Liver (tissue), 8 donors: ENCODE measurements at regions not wholly inside any gene's neighbourhood (a gene's known extent, or its start where the extent isn't known, plus 50 kb on each side); places are given as distances from the start of the nearest gene placed in this dataset.

Experiments
- DNase-seq: peaks from one replicate; pipeline ENCODE4 v3.0.0-alpha.2; 2017; ENCODE audit warnings: low spot score
- H3K27ac ChIP-seq, 2 donors: one replicate each; pipeline ENCODE4 v1.7.0; 2013; ENCODE audit warnings: inconsistent platforms in 2 of 2, low read length in 2 of 2, control low read depth in 1 of 2, low read depth in 1 of 2, mild to moderate bottlenecking in 1 of 2
- H3K27me3 ChIP-seq, 4 donors: one replicate each; pipeline versions ENCODE4 v1.6.1 to v1.7.0; 2013; ENCODE audit warnings: low read length in 3 of 4, inconsistent platforms in 1 of 4, mild to moderate bottlenecking in 1 of 4, moderate library complexity in 1 of 4; ENCODE audit not compliant: control insufficient read depth in 4 of 4, insufficient read depth in 4 of 4
- H3K36me3 ChIP-seq, 4 donors: one replicate each; pipeline versions ENCODE4 v1.6.1 to v1.7.0; 2013; ENCODE audit warnings: low read length in 3 of 4, mild to moderate bottlenecking in 3 of 4, low read depth in 1 of 4, moderate library complexity in 1 of 4; ENCODE audit not compliant: control insufficient read depth in 4 of 4, insufficient read depth in 3 of 4
- H3K4me1 ChIP-seq, 4 donors: one replicate each; pipeline versions ENCODE4 v1.6.1 to v1.7.0; 2013; ENCODE audit warnings: low read length in 3 of 4, mild to moderate bottlenecking in 3 of 4, moderate library complexity in 1 of 4; ENCODE audit not compliant: control insufficient read depth in 4 of 4, insufficient read depth in 4 of 4
- H3K4me3 ChIP-seq, 3 donors: one replicate each; pipeline versions ENCODE4 v1.6.1 to v1.7.0; 2013; ENCODE audit warnings: low read length in 3 of 3, control low read depth in 1 of 3, low read depth in 1 of 3, mild to moderate bottlenecking in 1 of 3
- H3K9ac ChIP-seq, 2 donors: one replicate each; pipeline ENCODE4 v1.7.0; 2013; ENCODE audit warnings: low read length in 2 of 2, mild to moderate bottlenecking in 2 of 2, moderate library complexity in 2 of 2, control low read depth in 1 of 2, low read depth in 1 of 2
- H3K9me3 ChIP-seq, 4 donors: one replicate each; pipeline versions ENCODE4 v1.6.1 to v1.7.0; 2013; ENCODE audit warnings: low read length in 3 of 4; ENCODE audit not compliant: control insufficient read depth in 4 of 4
- ATF3 ChIP-seq: IDR thresholded peaks from 2 replicates; pipeline ENCODE4 v1.6.1; 2016; ENCODE audit warnings: antibody characterized with exemption
- CTCF ChIP-seq: fragments of 150-350 bp; IDR thresholded peaks from 2 replicates; pipeline ENCODE4 v1.5.1; 2017; ENCODE audit warnings: improper control_type of control experiment, low read depth, low read length; ENCODE audit not compliant: missing input control
- EGR1 ChIP-seq, 2 donors: IDR thresholded peaks; 2 replicates each; pipeline ENCODE4 v1.6.1; 2016 to 2018; ENCODE audit warnings: antibody characterized with exemption in 2 of 2, low read depth in 2 of 2
- FOXA1 ChIP-seq: IDR thresholded peaks from 2 replicates; pipeline ENCODE4 v1.6.1; 2016; ENCODE audit warnings: antibody characterized with exemption
- FOXA2 ChIP-seq: IDR thresholded peaks from 2 replicates; pipeline ENCODE4 v1.6.1; 2016; ENCODE audit warnings: antibody characterized with exemption
- GABPA ChIP-seq, 2 donors: IDR thresholded peaks in 1 of 2; conservative IDR thresholded peaks in 1 of 2; 2 replicates each; pipeline ENCODE4 v1.6.1; 2016; ENCODE audit warnings: antibody characterized with exemption in 2 of 2, mild to moderate bottlenecking in 1 of 2, moderate library complexity in 1 of 2
- HNF4A ChIP-seq, 2 donors: conservative IDR thresholded peaks; 2 replicates each; pipeline ENCODE4 v1.6.1; 2016; ENCODE audit warnings: antibody characterized with exemption in 2 of 2, mild to moderate bottlenecking in 2 of 2
- HNF4G ChIP-seq: IDR thresholded peaks from 2 replicates; pipeline ENCODE4 v1.6.1; 2016; ENCODE audit warnings: antibody characterized with exemption
- JUND ChIP-seq, 2 donors: IDR thresholded peaks; 2 replicates each; pipeline ENCODE4 v1.6.1; 2016; ENCODE audit warnings: antibody characterized with exemption in 2 of 2
- MAX ChIP-seq: IDR thresholded peaks from 2 replicates; pipeline ENCODE4 v1.6.1; 2016; ENCODE audit warnings: antibody characterized with exemption
- RAD21 ChIP-seq, 2 donors: IDR thresholded peaks; 2 replicates each; pipeline ENCODE4 v1.6.1; 2016; ENCODE audit warnings: antibody characterized with exemption in 2 of 2, mild to moderate bottlenecking in 2 of 2
- REST ChIP-seq: IDR thresholded peaks from 2 replicates; pipeline ENCODE4 v1.6.1; 2016; ENCODE audit warnings: antibody characterized with exemption, mild to moderate bottlenecking
- RXRA ChIP-seq, 2 donors: IDR thresholded peaks; 2 replicates each; pipeline ENCODE4 v1.6.1; 2017 to 2018; ENCODE audit warnings: antibody characterized with exemption in 2 of 2, mild to moderate bottlenecking in 1 of 2
- WGBS: extraction: QIAGEN DNeasy Blood & Tissue Kit; methylation state at CpG from one replicate; pipeline ENCODE4 v1.1.7; 2013; 5-methylcytosine and 5-hydroxymethylcytosine counted together
- donor health status: healthy.
- donor health status: healthy.
- donor health status: healthy.
- donor health status: healthy.
- donor health status: healthy.

DNA sequence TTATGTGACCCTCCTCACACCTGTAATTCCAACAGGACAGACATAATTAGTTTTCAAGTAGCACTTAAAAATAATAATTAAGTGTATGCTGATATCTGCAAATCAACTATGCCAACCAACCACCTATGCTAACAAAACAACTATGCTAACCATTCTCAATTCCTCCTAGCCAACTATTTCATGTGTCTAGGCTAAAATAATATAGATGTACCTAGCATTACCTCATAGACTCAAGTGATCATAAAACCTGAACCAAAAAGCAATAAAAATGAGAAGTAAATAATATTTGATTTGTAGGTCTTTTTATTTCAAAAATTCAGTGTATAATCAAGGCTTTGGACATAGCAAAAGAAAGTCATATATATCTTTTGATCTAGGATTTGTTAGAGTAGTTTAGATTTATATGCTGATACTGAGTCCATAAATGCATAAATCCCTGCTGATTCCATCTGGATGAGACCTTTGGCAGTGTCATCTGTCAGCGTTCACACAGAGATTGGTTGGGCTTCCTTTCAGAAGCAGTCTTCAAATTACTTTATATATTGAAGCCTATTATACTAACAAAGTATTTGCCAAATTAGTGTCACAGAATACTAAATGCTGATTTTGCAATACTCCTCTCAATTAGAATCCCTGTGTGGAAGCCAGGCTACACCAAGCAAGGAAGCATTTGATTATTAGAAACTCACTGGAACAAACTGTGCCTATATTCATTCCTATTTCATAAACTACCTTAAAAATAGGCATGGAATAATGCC lies 101.4 kb upstream of the PPM1H start:
- Histone ChIP-seq H3K9ac (no peak overlapping the region), H3K9me3 (no peaks in the 10 kb centered on the region), H3K36me3 (no peaks in the 10 kb centered on the region), H3K4me3 (no peak overlapping the region), H3K27me3 (no peaks in the 10 kb centered on the region), H3K4me1 (no peaks in the 10 kb centered on the region), H3K27ac (no peak overlapping the region)
- WGBS = 88% methylated on average over 1 of the region's 1 CpG
- TF ChIP-seq FOXA2 = no peak
- no peak for TF ChIP-seq HNF4A (conservative IDR thresholded peaks at IDR 0.05)
- TF ChIP-seq GABPA (IDR thresholded peaks at IDR 0.05 in 1 of 2, conservative IDR thresholded peaks at IDR 0.05 in 1 of 2) = no peak
- TF ChIP-seq RAD21 (IDR thresholded peaks at IDR 0.05) = no peak
- TF ChIP-seq REST = no peak
- TF ChIP-seq MAX = no peak
- DNase-seq = no peak

- H3K4me3 ChIP-seq = no peak overlapping the region
- DNase-seq = no peak
- WGBS = 88% methylated on average over 5 of the region's 5 CpGs
- TF ChIP-seq HNF4G = no peak
- TF ChIP-seq RXRA (IDR thresholded peaks at IDR 0.05) = no peak
- TF ChIP-seq CTCF = no peak
- no peak for TF ChIP-seq JUND (IDR thresholded peaks at IDR 0.05)
- H3K27ac ChIP-seq = no peak overlapping the region
- H3K36me3 ChIP-seq = no peaks in the 10 kb centered on the region
- H3K9ac ChIP-seq = no peak overlapping the region
- H3K27me3 ChIP-seq = no peaks in the 10 kb centered on the region
- H3K4me1 ChIP-seq = no peaks in the 10 kb centered on the region
- H3K9me3 ChIP-seq = no peaks in the 10 kb centered on the region
These were observed 99.7 kb upstream of the PPM1H start for GRCh38 chr12:63034601-63035000.

DNA sequence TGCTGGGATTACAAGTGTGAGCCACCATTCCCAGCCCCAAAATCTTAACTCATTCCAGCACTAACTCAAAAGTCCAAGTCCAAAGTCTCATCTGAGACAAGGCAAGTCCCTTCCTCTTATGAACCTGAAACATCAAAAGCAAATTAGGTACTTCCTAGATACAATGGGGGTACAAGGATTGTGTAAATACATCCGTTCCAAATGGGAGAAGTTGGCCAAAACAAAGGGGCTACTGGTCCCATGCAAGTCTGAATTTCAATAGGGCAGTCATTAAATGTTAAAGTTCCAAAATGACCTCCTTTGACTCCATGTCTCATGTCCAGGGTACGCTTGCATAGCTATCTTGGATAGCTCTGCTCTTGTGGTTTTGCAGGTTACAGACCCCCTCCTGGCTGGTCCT lies 94.7 kb upstream of the PPM1H start:
- Histone ChIP-seq H3K9ac (no peak overlapping the region), H3K4me3 (no peak overlapping the region), H3K36me3 (no peaks in the 10 kb centered on the region), H3K27me3 (no peaks in the 10 kb centered on the region), H3K27ac (no peak overlapping the region), H3K9me3 (no peaks in the 10 kb centered on the region), H3K4me1 (no peaks in the 10 kb centered on the region)
- WGBS = 77% methylated on average over 2 of the region's 2 CpGs
- DNase-seq = no peak
- no peak for TF ChIP-seq ATF3
- no peak for TF ChIP-seq EGR1 (IDR thresholded peaks at IDR 0.05; ENCODE audit: low read depth in 2 of 2)
- no peak for TF ChIP-seq CTCF
- no peak for TF ChIP-seq HNF4A (conservative IDR thresholded peaks at IDR 0.05)
- no peak for TF ChIP-seq RAD21 (IDR thresholded peaks at IDR 0.05)
- TF ChIP-seq FOXA1 = no peak
